Endothelial cell of umbilical vein (primary cell): ENCODE measurements at regions not wholly inside any gene's neighbourhood (a gene's known extent, or its start where the extent isn't known, plus 50 kb on each side); places are given as distances from the start of the nearest gene placed in this dataset.

Source experiments
- BruUV-seq: library from RNA; stranded (reverse); fragments of 400-500 nt; replicated peaks from 2 replicates; lab custom pipeline; 2021; lab: Mats Ljungman, UMichigan
- CTCF ChIA-PET: fragments of 300-600, 350-600 bp; sonication (Branson Sonifier 250); formaldehyde crosslinking; loops from one replicate; lab custom pipeline; 2021; ENCODE audit warnings: antibody characterized with exemption, inconsistent platforms; lab: Charles Lee
- POLR2A ChIA-PET: fragments of 300-600, 350-600 bp; sonication (Branson Sonifier 250); formaldehyde crosslinking; loops from one replicate; lab custom pipeline; 2021; ENCODE audit warnings: antibody characterized with exemption, inconsistent platforms; lab: Charles Lee
- DNase-seq: peaks from one replicate; pipeline ENCODE4 v3.0.0-alpha.2; 2011; ENCODE audit warnings: low read depth, low spot score
- FAIRE-seq: peaks from 2 replicates; lab custom pipeline; 2011; peaks lifted over from hg19 to GRCh38; lab: Jason Lieb, UNC
- H2AFZ ChIP-seq: 2 replicates; pipeline ENCODE4 v1.6.0; 2012; ENCODE audit warnings: low read depth, low read length, control low read depth, inconsistent platforms
- H3K27ac ChIP-seq: 2 replicates; pipeline ENCODE4 v1.5.1; 2011; ENCODE audit warnings: low read depth, mild to moderate bottlenecking, control low read depth, low read length, moderate library complexity; ENCODE audit not compliant: insufficient read depth
- H3K27me3 ChIP-seq, 2 experiments: 2 replicates each; pipeline versions ENCODE4 v1.6.0 to v1.6.1; 2011; ENCODE audit warnings: low read length in 2 of 2, mixed read lengths in 1 of 2; ENCODE audit not compliant: control insufficient read depth in 2 of 2, insufficient read depth in 2 of 2
- H3K36me3 ChIP-seq, 2 experiments: 2 replicates in 1 of 2; 3 replicates in 1 of 2; pipeline ENCODE4 v1.5.1; 2011; ENCODE audit warnings: low read length in 2 of 2, mild to moderate bottlenecking in 1 of 2, moderate library complexity in 1 of 2; ENCODE audit not compliant: control insufficient read depth in 2 of 2, insufficient read depth in 2 of 2; ENCODE audit errors: extremely low read depth in 1 of 2
- H3K4me1 ChIP-seq: 3 replicates; pipeline ENCODE4 v1.5.1; 2011; ENCODE audit warnings: mild to moderate bottlenecking, low read length; ENCODE audit not compliant: control insufficient read depth, insufficient read depth; ENCODE audit errors: extremely low read depth
- H3K4me2 ChIP-seq: 2 replicates; pipeline ENCODE4 v1.6.1; 2011; ENCODE audit warnings: low read length, control low read depth, mixed read lengths; ENCODE audit not compliant: insufficient read depth
- H3K4me3 ChIP-seq, 3 experiments: fragments of 200-600 bp in 1 of 3; sonication (generic), shearing (Covaris generic) in 1 of 3; replicated peaks in 1 of 3; 2 replicates each; pipeline ENCODE4 v1.5.1; 2011 to 2016; ENCODE audit warnings: control low read depth in 3 of 3, low read length in 3 of 3, mild to moderate bottlenecking in 2 of 3, inconsistent platforms in 1 of 3, low read depth in 1 of 3, moderate library complexity in 1 of 3; ENCODE audit not compliant: insufficient read depth in 1 of 3
- H3K79me2 ChIP-seq: 2 replicates; pipeline ENCODE4 v1.6.0; 2012; ENCODE audit warnings: low read length, inconsistent platforms; ENCODE audit not compliant: control insufficient read depth, insufficient read depth
- H3K9ac ChIP-seq: replicated peaks from 2 replicates; pipeline ENCODE3; 2011; ENCODE audit warnings: low read length, control low read depth; ENCODE audit not compliant: insufficient read depth; ENCODE audit errors: extremely low read depth
- H3K9me1 ChIP-seq: replicated peaks from 3 replicates; pipeline ENCODE4 v1.6.0; 2011; ENCODE audit warnings: mild to moderate bottlenecking, low read length; ENCODE audit not compliant: control insufficient read depth, insufficient read depth; ENCODE audit errors: extremely low read depth
- H3K9me3 ChIP-seq: replicated peaks from 2 replicates; pipeline ENCODE4 v1.5.1; 2012; ENCODE audit warnings: low read length, inconsistent platforms; ENCODE audit not compliant: control insufficient read depth, insufficient read depth
- H4K20me1 ChIP-seq: replicated peaks from 2 replicates; pipeline ENCODE3; 2011; ENCODE audit warnings: mild to moderate bottlenecking, low read length; ENCODE audit not compliant: control insufficient read depth, insufficient read depth; ENCODE audit errors: extremely low read depth
- EZH2 ChIP-seq: IDR thresholded peaks from 2 replicates; pipeline ENCODE4 v1.6.1; 2012; ENCODE audit warnings: borderline replicate concordance, low read depth, mild to moderate bottlenecking, moderate library complexity, low read length, inconsistent platforms; ENCODE audit not compliant: severe bottlenecking
- FOS ChIP-seq: IDR thresholded peaks from 2 replicates; pipeline ENCODE4 v1.6.1; 2011; ENCODE audit warnings: mild to moderate bottlenecking, low read length, moderate library complexity, borderline replicate concordance; ENCODE audit not compliant: insufficient read depth
- GATA2 ChIP-seq: IDR thresholded peaks from 2 replicates; pipeline ENCODE4 v1.7.0; 2011; ENCODE audit warnings: low read depth, mild to moderate bottlenecking, moderate library complexity, mixed read lengths, low read length; ENCODE audit not compliant: insufficient read length, insufficient read depth
- JUN ChIP-seq: IDR thresholded peaks from 2 replicates; pipeline ENCODE4 v1.6.1; 2011; ENCODE audit warnings: borderline replicate concordance, low read depth; ENCODE audit not compliant: insufficient read length, insufficient read depth
- MAX ChIP-seq: IDR thresholded peaks from 2 replicates; pipeline ENCODE4 v1.6.1; 2011; ENCODE audit not compliant: insufficient read depth, insufficient read length
- POLR2A ChIP-seq: IDR thresholded peaks from 2 replicates; pipeline ENCODE4 v1.6.1; 2012; ENCODE audit warnings: low read depth, mild to moderate bottlenecking, control low read depth, low read length
- POLR2AphosphoS5 ChIP-seq: IDR thresholded peaks from 2 replicates; pipeline ENCODE4 v1.6.1; 2012; ENCODE audit warnings: low read depth, mild to moderate bottlenecking, control low read depth, low read length, moderate library complexity; ENCODE audit not compliant: insufficient read depth
- dilution Hi-C: fragments of 300-500 bp; cut with MboI; formaldehyde crosslinking; loops from one replicate; pipeline ENCODE4 v1.15.0; 2019; ENCODE audit warnings: low sequenced_read_pairs; ENCODE audit not compliant: extremely low pct_ligation_motif_present
- intact Hi-C: fragments of 100-400 bp; cut with micrococcal nuclease; formaldehyde crosslinking; loops from one replicate; pipeline ENCODE4 v1.10.0; 2022
- TF ChIP-seq, protein P1 (sequence below), 2 donors: IDR thresholded peaks; 1 replicate in 1 of 2; 2 replicates in 1 of 2; pipeline ENCODE4 v1.5.1; 2011; ENCODE audit warnings: low read length in 2 of 2, mild to moderate bottlenecking in 2 of 2, moderate library complexity in 2 of 2, control low read depth in 1 of 2, inconsistent platforms in 1 of 2, low read depth in 1 of 2; ENCODE audit not compliant: insufficient read depth in 1 of 2; ENCODE audit errors: extremely low read depth in 1 of 2

DNA sequence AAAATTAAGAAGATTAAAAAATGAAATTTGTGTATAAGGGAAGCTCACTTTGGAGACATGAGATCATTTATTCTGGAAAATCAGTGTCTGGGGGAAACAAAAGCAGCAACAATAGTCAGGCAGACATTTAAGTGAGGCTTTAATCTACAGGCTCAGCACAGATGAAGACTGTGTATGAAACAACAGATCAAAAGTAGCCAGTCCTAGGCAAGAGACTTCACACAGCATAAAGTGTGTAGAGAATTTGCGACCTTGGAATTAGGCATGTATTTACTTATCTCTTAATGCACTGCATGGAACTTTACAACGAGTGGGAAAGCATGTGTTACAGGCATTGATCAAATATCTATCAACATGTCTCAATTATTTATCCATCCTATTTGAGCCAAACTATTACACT, 1099.9 kb downstream of the PLA2G4A start:
- no peaks in the 10 kb centered on the region for H3K9me1 ChIP-seq
- no peaks in the 10 kb centered on the region for H4K20me1 ChIP-seq
- DNase-seq (no peak), FAIRE-seq (no peak)
- peak overlapping the region; percentile 88 for H2AFZ ChIP-seq
- intact Hi-C loops, result loop anchor here (1.0 to 10.0 kb wide), 12 partner anchors 115 to 1500 kb away; no protein-coding TSS in a partner anchor
- peak overlapping the region; percentile 27 for H3K9ac ChIP-seq
- no peaks in the 10 kb centered on the region for H3K79me2 ChIP-seq
- no peaks in the 10 kb centered on the region for H3K36me3 ChIP-seq
- H3K4me3 ChIP-seq, result no peak overlapping the region
- H3K27ac ChIP-seq, result peak overlapping the region; percentile 27
- CTCF ChIA-PET, result interaction anchor here (0.7 to 3.1 kb wide), 50 partner anchors 9 to 1514 kb away, joined by 3 to 39 read pairs (median 4); no protein-coding TSS in a partner anchor
- TF ChIP-seq MAX (no peak), FOS (no peak), EZH2 (no peak), POLR2A (no peak), POLR2AphosphoS5 (no peak), GATA2 (peak; percentile 4), JUN (no peak)
- TF ChIP-seq, protein P1, sequence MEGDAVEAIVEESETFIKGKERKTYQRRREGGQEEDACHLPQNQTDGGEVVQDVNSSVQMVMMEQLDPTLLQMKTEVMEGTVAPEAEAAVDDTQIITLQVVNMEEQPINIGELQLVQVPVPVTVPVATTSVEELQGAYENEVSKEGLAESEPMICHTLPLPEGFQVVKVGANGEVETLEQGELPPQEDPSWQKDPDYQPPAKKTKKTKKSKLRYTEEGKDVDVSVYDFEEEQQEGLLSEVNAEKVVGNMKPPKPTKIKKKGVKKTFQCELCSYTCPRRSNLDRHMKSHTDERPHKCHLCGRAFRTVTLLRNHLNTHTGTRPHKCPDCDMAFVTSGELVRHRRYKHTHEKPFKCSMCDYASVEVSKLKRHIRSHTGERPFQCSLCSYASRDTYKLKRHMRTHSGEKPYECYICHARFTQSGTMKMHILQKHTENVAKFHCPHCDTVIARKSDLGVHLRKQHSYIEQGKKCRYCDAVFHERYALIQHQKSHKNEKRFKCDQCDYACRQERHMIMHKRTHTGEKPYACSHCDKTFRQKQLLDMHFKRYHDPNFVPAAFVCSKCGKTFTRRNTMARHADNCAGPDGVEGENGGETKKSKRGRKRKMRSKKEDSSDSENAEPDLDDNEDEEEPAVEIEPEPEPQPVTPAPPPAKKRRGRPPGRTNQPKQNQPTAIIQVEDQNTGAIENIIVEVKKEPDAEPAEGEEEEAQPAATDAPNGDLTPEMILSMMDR (IDR thresholded peaks at IDR 0.05; ENCODE audit: extremely low read depth in 1 of 2, insufficient read depth in 1 of 2, low read depth in 1 of 2, low read length in 2 of 2), result no peak
- H3K9me3 ChIP-seq, result no peaks in the 10 kb centered on the region
- POLR2A ChIA-PET, result no interaction called here
- dilution Hi-C loops, result no loop called here
- peaks cover 6% of the 10 kb centered on the region for H3K4me1 ChIP-seq
- H3K27me3 ChIP-seq, result no peaks in the 10 kb centered on the region
- no TSS peak for BruUV-seq
- H3K4me2 ChIP-seq, result no peak overlapping the region
